Neural progenitor cell (in vitro differentiated cells): ENCODE measurements at regions not wholly inside any gene's neighbourhood (a gene's known extent, or its start where the extent isn't known, plus 50 kb on each side); places are given as distances from the start of the nearest gene placed in this dataset.

Experiments used
- DNase-seq: peaks from one replicate; pipeline ENCODE4 v3.0.0-alpha.2; 2016; ENCODE audit warnings: low spot score
- H2AFZ ChIP-seq: fragments of 200-600 bp; sonication (generic); replicated peaks from 2 replicates; pipeline ENCODE4 v1.6.1; 2016; ENCODE audit warnings: antibody characterized with exemption
- H3F3A ChIP-seq: fragments of 200-600 bp; sonication (generic); 2 replicates; pipeline ENCODE4 v1.6.1; 2016; ENCODE audit warnings: antibody characterized with exemption, low read depth
- H3K27ac ChIP-seq: fragments of 200-600 bp; sonication (generic); 2 replicates; pipeline ENCODE4 v1.5.1; 2016; ENCODE audit warnings: mild to moderate bottlenecking
- H3K27me3 ChIP-seq: fragments of 200-600 bp; sonication (generic); 2 replicates; pipeline ENCODE4 v1.6.1; 2016; ENCODE audit warnings: mild to moderate bottlenecking, moderate library complexity
- H3K36me3 ChIP-seq: fragments of 200-600 bp; sonication (generic); 2 replicates; pipeline ENCODE4 v1.5.1; 2016
- H3K4me1 ChIP-seq: fragments of 200-600 bp; sonication (generic); 2 replicates; pipeline ENCODE4 v1.6.1; 2016; ENCODE audit warnings: mixed run types
- H3K4me2 ChIP-seq: fragments of 200-600 bp; sonication (generic); 2 replicates; pipeline ENCODE4 v1.6.1; 2016
- H3K4me3 ChIP-seq: fragments of 200-600 bp; sonication (generic); 2 replicates; pipeline ENCODE4 v1.5.1; 2016
- H3K79me2 ChIP-seq: fragments of 200-600 bp; sonication (generic); 2 replicates; pipeline ENCODE4 v1.6.1; 2016; ENCODE audit warnings: low read depth
- H3K9ac ChIP-seq: fragments of 200-600 bp; sonication (generic); 2 replicates; pipeline ENCODE4 v1.6.1; 2016
- H3K9me3 ChIP-seq: fragments of 200-600 bp; sonication (generic); 2 replicates; pipeline ENCODE4 v1.5.1; 2016; ENCODE audit warnings: low read depth
- H4K20me1 ChIP-seq: fragments of 200-600 bp; sonication (generic); 2 replicates; pipeline ENCODE4 v1.6.1; 2016; ENCODE audit warnings: low read depth
- H3K27ac Mint-ChIP-seq: 3 replicates; pipeline ENCODE4 v1.8.0; 2021; ENCODE audit warnings: mixed read lengths
- H3K27me3 Mint-ChIP-seq: 2 replicates; pipeline ENCODE4 v1.8.0; 2022; ENCODE audit warnings: low read depth, mild to moderate bottlenecking, inconsistent platforms, moderate library complexity, mixed read lengths; ENCODE audit not compliant: insufficient read depth
- H3K36me3 Mint-ChIP-seq: 3 replicates; pipeline ENCODE4 v1.8.0; 2021; ENCODE audit warnings: mixed read lengths
- H3K4me1 Mint-ChIP-seq: 3 replicates; pipeline ENCODE4 v1.8.0; 2021; ENCODE audit warnings: mixed read lengths
- H3K4me3 Mint-ChIP-seq: 3 replicates; pipeline ENCODE4 v1.8.0; 2021; ENCODE audit warnings: mild to moderate bottlenecking, moderate library complexity, mixed read lengths
- H3K9me3 Mint-ChIP-seq: 3 replicates; pipeline ENCODE4 v1.8.0; 2020; ENCODE audit warnings: mixed read lengths
- CTCF ChIP-seq: fragments of 200-600 bp; sonication (generic); IDR thresholded peaks from 2 replicates; pipeline ENCODE4 v1.5.1; 2017; ENCODE audit warnings: antibody characterized with exemption, mild to moderate bottlenecking
- EZH2 ChIP-seq: fragments of 200-600 bp; sonication (generic); IDR thresholded peaks from 2 replicates; pipeline ENCODE4 v1.6.1; 2017; ENCODE audit warnings: antibody characterized with exemption, mild to moderate bottlenecking, moderate library complexity
- EZH2phosphoT487 ChIP-seq: fragments of 200-600 bp; sonication (generic); IDR thresholded peaks from 2 replicates; pipeline ENCODE4 v1.6.1; 2017; ENCODE audit warnings: antibody characterized with exemption

- Mint-ChIP-seq H3K36me3 (no peaks in the 10 kb centered on the region), H3K27ac (no peak overlapping the region), H3K9me3 (no peaks in the 10 kb centered on the region), H3K27me3 (no peaks in the 10 kb centered on the region), H3K4me1 (peaks cover 8% of the 10 kb centered on the region), H3K4me3 (no peak overlapping the region)
- Histone ChIP-seq H3K79me2 (no peaks in the 10 kb centered on the region), H3K4me1 (peaks cover under 1% of the 10 kb centered on the region), H3K27ac (no peak overlapping the region), H3K27me3 (no peaks in the 10 kb centered on the region), H2AFZ (no peak overlapping the region), H3K36me3 (no peaks in the 10 kb centered on the region), H3K4me2 (no peak overlapping the region), H3K4me3 (no peak overlapping the region), H4K20me1 (no peaks in the 10 kb centered on the region), H3K9ac (no peak overlapping the region), H3F3A (no peaks in the 10 kb centered on the region), H3K9me3 (no peaks in the 10 kb centered on the region)
- TF ChIP-seq EZH2phosphoT487 (no peak), EZH2 (no peak), CTCF (no peak)
- no peak for DNase-seq
Measured at GRCh38 chr2:19659024-19659792, 242.6 kb downstream of the TTC32 start.

GRCh38 chr2:19656011-19656410, 245.8 kb downstream of the TTC32 start:
- Histone ChIP-seq H2AFZ (no peak overlapping the region), H3K9ac (no peak overlapping the region), H3K4me1 (peaks cover 4% of the 10 kb centered on the region), H3K4me3 (no peak overlapping the region), H3K79me2 (no peaks in the 10 kb centered on the region), H3K27ac (no peak overlapping the region), H3K36me3 (no peaks in the 10 kb centered on the region), H3K9me3 (no peaks in the 10 kb centered on the region), H3F3A (no peaks in the 10 kb centered on the region), H4K20me1 (no peaks in the 10 kb centered on the region), H3K27me3 (no peaks in the 10 kb centered on the region), H3K4me2 (no peak overlapping the region)
- H3K36me3 Mint-ChIP-seq: no peaks in the 10 kb centered on the region
- DNase-seq: no peak
- no peaks in the 10 kb centered on the region for H3K9me3 Mint-ChIP-seq
- H3K27me3 Mint-ChIP-seq: no peaks in the 10 kb centered on the region
- H3K4me1 Mint-ChIP-seq: peaks cover 18% of the 10 kb centered on the region
- no peak overlapping the region for H3K27ac Mint-ChIP-seq
- no peak overlapping the region for H3K4me3 Mint-ChIP-seq
- no peak for TF ChIP-seq EZH2phosphoT487
- no peak for TF ChIP-seq EZH2

- Histone ChIP-seq H3K9ac (no peak overlapping the region), H3K36me3 (no peaks in the 10 kb centered on the region), H2AFZ (no peak overlapping the region), H3K79me2 (no peaks in the 10 kb centered on the region), H3K27ac (no peak overlapping the region), H3K27me3 (no peaks in the 10 kb centered on the region), H3K4me3 (no peak overlapping the region), H3K9me3 (no peaks in the 10 kb centered on the region), H3F3A (no peaks in the 10 kb centered on the region), H3K4me1 (peaks cover 4% of the 10 kb centered on the region), H3K4me2 (no peak overlapping the region), H4K20me1 (no peaks in the 10 kb centered on the region)
- TF ChIP-seq CTCF (no peak), EZH2phosphoT487 (no peak), EZH2 (no peak)
- Mint-ChIP-seq H3K4me1 (peaks cover 18% of the 10 kb centered on the region), H3K4me3 (no peak overlapping the region), H3K27ac (no peak overlapping the region), H3K36me3 (no peaks in the 10 kb centered on the region), H3K27me3 (no peaks in the 10 kb centered on the region), H3K9me3 (no peaks in the 10 kb centered on the region)
- no peak for DNase-seq
Measured at GRCh38 chr2:19654310-19655090, 247.3 kb downstream of the TTC32 start.

GRCh38 chr2:19653509-19653908, 248.3 kb downstream of the TTC32 start:
- Histone ChIP-seq H3K9ac (no peak overlapping the region), H3K79me2 (no peaks in the 10 kb centered on the region), H3K4me3 (no peak overlapping the region), H3F3A (no peaks in the 10 kb centered on the region), H3K9me3 (no peaks in the 10 kb centered on the region), H3K36me3 (no peaks in the 10 kb centered on the region), H4K20me1 (no peaks in the 10 kb centered on the region), H3K27ac (no peak overlapping the region), H3K4me2 (no peak overlapping the region), H2AFZ (no peak overlapping the region), H3K4me1 (peaks cover 4% of the 10 kb centered on the region), H3K27me3 (no peaks in the 10 kb centered on the region)
- Mint-ChIP-seq H3K36me3 (no peaks in the 10 kb centered on the region), H3K4me1 (peaks cover 22% of the 10 kb centered on the region), H3K27me3 (no peaks in the 10 kb centered on the region), H3K9me3 (no peaks in the 10 kb centered on the region), H3K27ac (no peak overlapping the region), H3K4me3 (no peak overlapping the region)
- DNase-seq: no peak
- TF ChIP-seq EZH2 (no peak), EZH2phosphoT487 (no peak), CTCF (no peak)
